Motor neuron (in vitro differentiated cells): ENCODE measurements at regions not wholly inside any gene's neighbourhood (a gene's known extent, or its start where the extent isn't known, plus 50 kb on each side); places are given as distances from the start of the nearest gene placed in this dataset.
"Not testable (repeated sequence)": the region's sequence is repeated elsewhere in the genome, so short reads cannot be mapped to it uniquely, and the experiment has no call there.

Experiments
- ATAC-seq, 8 experiments: fragments of 200-7000 bp; cut with Tn5 transposase; replicated peaks in 6 of 8; 2 replicates each; pipeline ENCODE4 v1.8.0; 2021; ENCODE audit warnings: mild to moderate bottlenecking in 8 of 8, moderate library complexity in 8 of 8
- H3K27ac ChIP-seq, 2 donors: fragments of 250-450 bp; sonication (Bioruptor Pico); 2 replicates each; pipeline ENCODE4 v1.9.0; 2021; ENCODE audit warnings: antibody characterized with exemption in 2 of 2, mild to moderate bottlenecking in 2 of 2, moderate library complexity in 1 of 2
- H3K4me1 ChIP-seq, 2 donors: fragments of 250-450 bp; sonication (Bioruptor Pico); replicated peaks in 1 of 2; 2 replicates each; pipeline ENCODE4 v1.6.1; 2021; ENCODE audit warnings: antibody characterized with exemption in 2 of 2, mild to moderate bottlenecking in 2 of 2, moderate library complexity in 1 of 2
- H3K4me3 ChIP-seq, 5 donors: fragments of 250-450 bp; sonication (Bioruptor Pico); 2 replicates each; pipeline ENCODE4 v1.9.0; 2021; ENCODE audit warnings: antibody characterized with exemption in 5 of 5, mild to moderate bottlenecking in 5 of 5, moderate library complexity in 4 of 5
- WGBS, 10 experiments: fragments of 450-650 bp; shearing (Covaris generic); methylation state at CpG; one replicate each; pipeline ENCODE4 v1.0.0; 2022; 5-methylcytosine and 5-hydroxymethylcytosine counted together
- in situ Hi-C, 9 experiments: fragments of 400-800 bp; cut with MboI; loops; one replicate each; pipeline ENCODE4 v1.15.0; 2021; ENCODE audit warnings: low sequenced_read_pairs in 9 of 9, low pct_unique_long_range_greater_than_20kb in 2 of 9; ENCODE audit not compliant: unreplicated experiment in 9 of 9

GRCh38 chr14:98208211-98208611 lies 1063.8 kb downstream of the BCL11B start:
- in situ Hi-C loops, result no loop called here
- no peak for ATAC-seq
- Histone ChIP-seq H3K4me1 (no peaks in the 10 kb centered on the region), H3K4me3 (no peak overlapping the region), H3K27ac (no peak overlapping the region)

GRCh38 chr14:98208943-98209342 lies 1063.1 kb downstream of the BCL11B start:
- in situ Hi-C loops, result no loop called here
- no peak overlapping the region for H3K4me3 ChIP-seq
- no peak for ATAC-seq
- WGBS, 10 experiments, result 6 to 100% (median 58%) methylated on average over 1 to 4 of the region's 4 CpGs; no CpG with 5 or more reads in 2 of the 10 experiments
- H3K4me1 ChIP-seq, result no peaks in the 10 kb centered on the region
- no peak overlapping the region for H3K27ac ChIP-seq

GRCh38 chr14:98210045-98210672 lies 1061.8 kb downstream of the BCL11B start:
- Histone ChIP-seq H3K4me3 (no peak overlapping the region), H3K4me1 (no peaks in the 10 kb centered on the region), H3K27ac (no peak overlapping the region)
- whole genome bisulfite sequencing, 10 experiments, result 25 to 100% (median 58%) methylated on average over 1 to 8 of the region's 12 CpGs; no CpG with 5 or more reads in 6 of the 10 experiments
- ATAC-seq, result no peak
- in situ Hi-C loops, result no loop called here

- H3K4me1 ChIP-seq, result no peaks in the 10 kb centered on the region
- in situ Hi-C loops, result no loop called here
- no peak overlapping the region for H3K27ac ChIP-seq
- WGBS, 10 experiments, result 37 to 98% (median 86%) methylated on average over 4 to 6 of the region's 6 CpGs; no CpG with 5 or more reads in 2 of the 10 experiments
- ATAC-seq, result no peak
- H3K4me3 ChIP-seq, result no peak overlapping the region
Measured at GRCh38 chr14:98217530-98217929, 1054.5 kb downstream of the BCL11B start.

- WGBS, 10 experiments, result 0 to 100% (median 40%) methylated on average over 1 to 2 of the region's 4 CpGs; no CpG with 5 or more reads in 5 of the 10 experiments
- Histone ChIP-seq H3K4me3 (no peak overlapping the region), H3K4me1 (no peaks in the 10 kb centered on the region), H3K27ac (no peak overlapping the region)
- in situ Hi-C loops, result no loop called here
- ATAC-seq, result no peak
Measured at GRCh38 chr14:98218218-98218617, 1053.8 kb downstream of the BCL11B start.

- Histone ChIP-seq H3K27ac (no peak overlapping the region), H3K4me1 (no peaks in the 10 kb centered on the region), H3K4me3 (no peak overlapping the region)
- 65 to 100% (median 100%) methylated on average over 1 to 4 of the region's 5 CpGs; no CpG with 5 or more reads in 4 of the 10 experiments for WGBS, 10 experiments
- ATAC-seq, result no peak
- in situ Hi-C loops, result no loop called here
Measured at GRCh38 chr14:98219638-98220037, 1052.4 kb downstream of the BCL11B start.

GRCh38 chr14:98223106-98223505 lies 1048.9 kb downstream of the BCL11B start:
- ATAC-seq, result no peak
- no peak overlapping the region for H3K4me3 ChIP-seq
- WGBS, 10 experiments, result 8 to 93% (median 53%) methylated on average over 3 to 5 of the region's 6 CpGs; no CpG with 5 or more reads in 3 of the 10 experiments
- in situ Hi-C loops, result no loop called here
- H3K27ac ChIP-seq, result no peak overlapping the region
- no peaks in the 10 kb centered on the region for H3K4me1 ChIP-seq

- H3K4me3 ChIP-seq, ATAC-seq, H3K4me1 ChIP-seq, in situ Hi-C loops, H3K27ac ChIP-seq: not testable (repeated sequence)
- 30 to 100% (median 69%) methylated on average over 1 to 4 of the region's 4 CpGs; no CpG with 5 or more reads in 5 of the 10 experiments for WGBS, 10 experiments
Measured at GRCh38 chr14:98223710-98224109, 1048.3 kb downstream of the BCL11B start.

- 14 to 100% (median 76%) methylated on average over 1 to 5 of the region's 8 CpGs; no CpG with 5 or more reads in 6 of the 10 experiments for WGBS, 10 experiments
- in situ Hi-C loops, result no loop called here
- H3K4me1 ChIP-seq, result peaks cover 0 to 10% of the 10 kb centered on the region in 2 donors
- no peak overlapping the region for H3K27ac ChIP-seq
- ATAC-seq, result no peak
- H3K4me3 ChIP-seq, result no peak overlapping the region
Measured at GRCh38 chr14:98226411-98226810, 1045.6 kb downstream of the BCL11B start.

GRCh38 chr14:98227000-98227726 lies 1044.8 kb downstream of the BCL11B start:
- 6 to 95% (median 68%) methylated on average over 1 to 5 of the region's 12 CpGs; no CpG with 5 or more reads in 2 of the 10 experiments for WGBS, 10 experiments
- H3K27ac ChIP-seq, result no peak overlapping the region
- in situ Hi-C loops, result no loop called here
- no peak overlapping the region for H3K4me3 ChIP-seq
- ATAC-seq, result no peak
- peaks cover 0 to 10% of the 10 kb centered on the region in 2 donors for H3K4me1 ChIP-seq

GRCh38 chr14:98227727-98228111 lies 1044.3 kb downstream of the BCL11B start:
- WGBS, 10 experiments, result 10 to 90% (median 76%) methylated on average over 1 to 3 of the region's 3 CpGs; no CpG with 5 or more reads in 5 of the 10 experiments
- Histone ChIP-seq H3K4me1 (peaks cover 0 to 10% of the 10 kb centered on the region in 2 donors), H3K27ac (no peak overlapping the region), H3K4me3 (no peak overlapping the region)
- no peak for ATAC-seq
- in situ Hi-C loops, result no loop called here

GRCh38 chr14:98229656-98230366 lies 1042.2 kb downstream of the BCL11B start:
- WGBS, 10 experiments, result 0 to 85% (median 64%) methylated on average over 4 to 12 of the region's 12 CpGs; no CpG with 5 or more reads in 1 of the 10 experiments
- in situ Hi-C loops, result no loop called here

GRCh38 chr14:98230411-98230810 lies 1041.6 kb downstream of the BCL11B start:
- peaks cover 0 to 10% of the 10 kb centered on the region in 2 donors for H3K4me1 ChIP-seq
- WGBS, 10 experiments, result 5 to 100% (median 63%) methylated on average over 1 to 6 of the region's 7 CpGs; no CpG with 5 or more reads in 1 of the 10 experiments
- H3K27ac ChIP-seq, result no peak overlapping the region
- no peak overlapping the region for H3K4me3 ChIP-seq
- ATAC-seq, result peak in 3 of 8 experiments; percentile 41 to 46 (median 44)
- in situ Hi-C loops, result no loop called here

More at GRCh38 chr14:98229656-98230366, 1042.2 kb downstream of the BCL11B start:
- H3K27ac ChIP-seq, result no peak overlapping the region
- H3K4me1 ChIP-seq, result peaks cover 0 to 10% of the 10 kb centered on the region in 2 donors
- H3K4me3 ChIP-seq, result no peak overlapping the region
- ATAC-seq, result no peak
